OCI-LY3 (cell line): ENCODE measurements at regions not wholly inside any gene's neighbourhood (a gene's known extent, or its start where the extent isn't known, plus 50 kb on each side); places are given as distances from the start of the nearest gene placed in this dataset.

ENCODE experiments used
- H2AFZ ChIP-seq: fragments of 200-600, 300-600 bp; shearing (Covaris generic); 2 replicates; pipeline ENCODE4 v1.6.0; 2014; ENCODE audit warnings: antibody characterized with exemption, low read depth, low read length
- H3K27ac ChIP-seq: fragments of 200-600, 300-600 bp; sonication (generic); 2 replicates; pipeline ENCODE4 v1.5.1; 2014; ENCODE audit warnings: mild to moderate bottlenecking, low read length, moderate library complexity, mixed read lengths
- H3K27me3 ChIP-seq: fragments of 200-600, 300-600 bp; sonication (generic); 2 replicates; pipeline ENCODE4 v1.6.1; 2014; ENCODE audit warnings: low read depth, low read length, mixed read lengths
- H3K36me3 ChIP-seq: fragments of 200-600, 300-600 bp; sonication (generic); replicated peaks from 2 replicates; pipeline ENCODE3; 2014; ENCODE audit warnings: low read depth, low read length, mixed read lengths
- H3K4me1 ChIP-seq: fragments of 300-600, 200-600 bp; sonication (generic); 2 replicates; pipeline ENCODE4 v1.6.1; 2014; ENCODE audit warnings: low read length, mixed read lengths
- H3K4me2 ChIP-seq: fragments of 200-600, 300-600 bp; sonication (generic); 2 replicates; pipeline ENCODE4 v1.6.1; 2014; ENCODE audit warnings: low read length, mixed read lengths
- H3K4me3 ChIP-seq: fragments of 300-600, 200-600 bp; sonication (generic); 2 replicates; pipeline ENCODE4 v1.5.1; 2014; ENCODE audit warnings: antibody characterized with exemption, mild to moderate bottlenecking, low read length, moderate library complexity
- H3K79me2 ChIP-seq: fragments of 300-600, 200-600 bp; shearing (Covaris generic); 2 replicates; pipeline ENCODE4 v1.6.1; 2014; ENCODE audit warnings: mild to moderate bottlenecking, low read length, mixed read lengths
- H3K9ac ChIP-seq: fragments of 300-600, 200-600 bp; shearing (Covaris generic); 2 replicates; pipeline ENCODE4 v1.6.0; 2014; ENCODE audit warnings: mild to moderate bottlenecking, low read length, moderate library complexity
- H3K9me3 ChIP-seq: fragments of 200-600, 300-600 bp; shearing (Covaris generic); 2 replicates; pipeline ENCODE4 v1.6.1; 2014; ENCODE audit warnings: low read length, mixed read lengths; ENCODE audit not compliant: insufficient read depth
- H4K20me1 ChIP-seq: fragments of 200-600, 300-600 bp; sonication (generic); 2 replicates; pipeline ENCODE4 v1.6.1; 2016; ENCODE audit warnings: low read length, mixed read lengths; ENCODE audit not compliant: insufficient read depth
- CTCF ChIP-seq: fragments of 200-600, 300-600 bp; sonication (generic); IDR thresholded peaks from 2 replicates; pipeline ENCODE4 v1.5.1; 2014; ENCODE audit warnings: antibody characterized with exemption, low read length, low read depth
- EZH2phosphoT487 ChIP-seq: fragments of 200-600 bp; shearing (Covaris generic); IDR thresholded peaks from 2 replicates; pipeline ENCODE4 v1.6.1; 2018; ENCODE audit warnings: antibody characterized with exemption, mixed run types, low read depth

GRCh38 chr10:53071505-53072125 is 299.0 kb upstream of the MBL2 start:
- no peaks in the 10 kb centered on the region for H3K79me2 ChIP-seq
- H2AFZ ChIP-seq, result no peak overlapping the region
- no peaks in the 10 kb centered on the region for H3K36me3 ChIP-seq
- no peaks in the 10 kb centered on the region for H4K20me1 ChIP-seq
- H3K9ac ChIP-seq, result no peak overlapping the region
- H3K4me3 ChIP-seq, result no peak overlapping the region
- no peaks in the 10 kb centered on the region for H3K4me1 ChIP-seq
- TF ChIP-seq CTCF (no peak), EZH2phosphoT487 (no peak)
- no peak overlapping the region for H3K27ac ChIP-seq
- H3K4me2 ChIP-seq, result no peak overlapping the region
- no peaks in the 10 kb centered on the region for H3K27me3 ChIP-seq
- H3K9me3 ChIP-seq, result no peaks in the 10 kb centered on the region

- Histone ChIP-seq H3K27ac (no peak overlapping the region), H3K9me3 (no peaks in the 10 kb centered on the region), H3K27me3 (no peaks in the 10 kb centered on the region), H3K9ac (no peak overlapping the region), H3K79me2 (no peaks in the 10 kb centered on the region), H3K36me3 (no peaks in the 10 kb centered on the region), H3K4me2 (no peak overlapping the region), H2AFZ (no peak overlapping the region), H4K20me1 (no peaks in the 10 kb centered on the region), H3K4me1 (no peaks in the 10 kb centered on the region), H3K4me3 (no peak overlapping the region)
- TF ChIP-seq EZH2phosphoT487 (no peak), CTCF (no peak)
Measured at GRCh38 chr10:53069013-53069412, 296.4 kb upstream of the MBL2 start.

- TF ChIP-seq EZH2phosphoT487 (no peak), CTCF (no peak)
- Histone ChIP-seq H3K27me3 (no peaks in the 10 kb centered on the region), H3K79me2 (no peaks in the 10 kb centered on the region), H3K27ac (no peak overlapping the region), H3K9me3 (no peaks in the 10 kb centered on the region), H3K9ac (no peak overlapping the region), H3K4me3 (no peak overlapping the region), H4K20me1 (no peaks in the 10 kb centered on the region), H2AFZ (no peak overlapping the region), H3K4me2 (no peak overlapping the region), H3K36me3 (no peaks in the 10 kb centered on the region), H3K4me1 (no peaks in the 10 kb centered on the region)
Measured at GRCh38 chr10:53064614-53065013, 292.0 kb upstream of the MBL2 start.

- H3K4me2 ChIP-seq, result no peak overlapping the region
- H3K9ac ChIP-seq, result no peak overlapping the region
- H3K27me3 ChIP-seq, result no peaks in the 10 kb centered on the region
- no peak overlapping the region for H3K27ac ChIP-seq
- H3K79me2 ChIP-seq, result no peaks in the 10 kb centered on the region
- TF ChIP-seq EZH2phosphoT487, result no peak
- no peak for TF ChIP-seq CTCF
- no peaks in the 10 kb centered on the region for H3K9me3 ChIP-seq
- no peaks in the 10 kb centered on the region for H3K4me1 ChIP-seq
- H3K36me3 ChIP-seq, result no peaks in the 10 kb centered on the region
- no peak overlapping the region for H2AFZ ChIP-seq
- H3K4me3 ChIP-seq, result no peak overlapping the region
- H4K20me1 ChIP-seq, result no peaks in the 10 kb centered on the region
Measured at GRCh38 chr10:53063805-53064204, 291.2 kb upstream of the MBL2 start.
